ENCODE measurements at regions not wholly inside any gene's neighbourhood (a gene's known extent, or its start where the extent isn't known, plus 50 kb on each side); places are given as distances from the start of the nearest gene placed in this dataset.

GRCh38 chr20:41998539-41999341, 380.6 kb upstream of the CHD6 start:
- no peak overlapping the region for H3K4me3 ChIP-seq
- no peak for DNase-seq (ENCODE audit: low read depth in 1 of 2, low spot score in 1 of 2)
- H3K27me3 ChIP-seq = no peaks in the 10 kb centered on the region
- no peak overlapping the region for H3K27ac ChIP-seq
- no peaks in the 10 kb centered on the region for H3K36me3 ChIP-seq
- no peaks in the 10 kb centered on the region for H3K9me3 ChIP-seq (ENCODE audit: low read depth)
- no peaks in the 10 kb centered on the region for H3K4me1 ChIP-seq (ENCODE audit: low read depth)
- no peak for TF ChIP-seq CTCF (IDR thresholded peaks at IDR 0.05; ENCODE audit: low read depth, low read length)

- H3K9me3 ChIP-seq (ENCODE audit: low read depth) = no peaks in the 10 kb centered on the region
- DNase-seq (ENCODE audit: low read depth in 1 of 2, low spot score in 1 of 2) = no peak
- TF ChIP-seq CTCF (IDR thresholded peaks at IDR 0.05; ENCODE audit: low read depth, low read length) = no peak
- no peaks in the 10 kb centered on the region for H3K27me3 ChIP-seq
- H3K4me3 ChIP-seq = no peak overlapping the region
- H3K36me3 ChIP-seq = no peaks in the 10 kb centered on the region
- H3K4me1 ChIP-seq (ENCODE audit: low read depth) = no peaks in the 10 kb centered on the region
- H3K27ac ChIP-seq = no peak overlapping the region
Measured at GRCh38 chr20:41996951-41997350, 378.8 kb upstream of the CHD6 start.

- Histone ChIP-seq H3K27me3 (no peaks in the 10 kb centered on the region), H3K27ac (no peak overlapping the region), H3K36me3 (no peaks in the 10 kb centered on the region), H3K9me3 (ENCODE audit: low read depth) (no peaks in the 10 kb centered on the region), H3K4me3 (no peak overlapping the region), H3K4me1 (ENCODE audit: low read depth) (no peaks in the 10 kb centered on the region)
- no peak for DNase-seq (ENCODE audit: low read depth in 1 of 2, low spot score in 1 of 2)
- TF ChIP-seq CTCF (IDR thresholded peaks at IDR 0.05; ENCODE audit: low read depth, low read length) = no peak
Measured at GRCh38 chr20:41992481-41992880, 374.3 kb upstream of the CHD6 start.

DNA sequence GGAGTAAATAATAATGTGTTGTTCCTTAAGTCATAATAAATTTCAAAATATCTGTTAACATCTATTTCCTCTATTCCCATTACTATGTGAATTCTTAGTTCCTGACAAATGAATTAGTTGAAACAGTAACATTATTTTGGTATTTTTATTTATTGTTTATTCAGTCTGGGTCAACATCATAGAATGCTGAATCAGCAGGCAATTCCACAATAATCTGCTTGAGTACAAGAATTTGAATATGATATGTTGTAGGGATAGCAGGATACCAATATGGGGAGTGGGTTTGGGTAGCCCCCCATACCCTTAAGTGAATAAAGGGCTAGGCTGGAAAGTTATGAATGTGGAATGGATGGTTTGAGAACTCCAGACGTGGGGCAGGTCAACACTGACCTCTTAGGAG, 373.2 kb upstream of the CHD6 start:
- no peak for DNase-seq (ENCODE audit: low read depth in 1 of 2, low spot score in 1 of 2)
- no peaks in the 10 kb centered on the region for H3K27me3 ChIP-seq
- TF ChIP-seq CTCF (IDR thresholded peaks at IDR 0.05; ENCODE audit: low read depth, low read length) = no peak
- no peak overlapping the region for H3K4me3 ChIP-seq
- no peak overlapping the region for H3K27ac ChIP-seq
- H3K4me1 ChIP-seq (ENCODE audit: low read depth) = no peaks in the 10 kb centered on the region
- no peaks in the 10 kb centered on the region for H3K9me3 ChIP-seq (ENCODE audit: low read depth)
- no peaks in the 10 kb centered on the region for H3K36me3 ChIP-seq

GRCh38 chr20:41989935-41990635, 371.9 kb upstream of the CHD6 start:
- TF ChIP-seq CTCF (IDR thresholded peaks at IDR 0.05; ENCODE audit: low read depth, low read length) = no peak
- H3K4me3 ChIP-seq = no peak overlapping the region
- H3K27me3 ChIP-seq = no peaks in the 10 kb centered on the region
- no peaks in the 10 kb centered on the region for H3K4me1 ChIP-seq (ENCODE audit: low read depth)
- H3K27ac ChIP-seq = no peak overlapping the region
- H3K36me3 ChIP-seq = no peaks in the 10 kb centered on the region
- peak in 1 of 2 donors; percentile 5 for DNase-seq (ENCODE audit: low read depth in 1 of 2, low spot score in 1 of 2)
- H3K9me3 ChIP-seq (ENCODE audit: low read depth) = no peaks in the 10 kb centered on the region

Measured in cardiac muscle cell (in vitro differentiated cells and primary cell).